ENCODE measurements at regions not wholly inside any gene's neighbourhood (a gene's known extent, or its start where the extent isn't known, plus 50 kb on each side); places are given as distances from the start of the nearest gene placed in this dataset.

GRCh38 chr14:40894846-40895245 is 711.8 kb upstream of the LRFN5 start:
- no peak for DNase-seq

GRCh38 chr14:40889126-40889525 is 717.5 kb upstream of the LRFN5 start:
- DNase-seq = no peak

DNA sequence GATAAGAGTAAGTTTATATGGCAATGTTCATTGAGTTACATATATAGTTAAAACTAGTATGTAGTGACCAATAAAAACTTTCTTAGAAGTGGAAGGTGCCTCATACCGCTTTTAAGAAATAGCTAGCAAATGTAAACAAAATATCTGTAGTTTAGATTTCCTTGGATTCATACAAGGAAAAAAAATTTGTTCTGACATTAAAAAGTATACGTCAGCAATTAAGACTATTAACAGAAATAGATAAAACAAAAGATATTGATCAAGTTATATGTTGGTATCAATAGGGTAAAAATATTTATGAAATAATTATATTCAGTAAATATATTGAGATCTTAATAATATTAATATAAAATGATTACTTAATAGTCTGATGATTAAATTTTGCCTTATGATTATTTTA is 718.8 kb upstream of the LRFN5 start:
- DNase-seq = no peak

- no peak for DNase-seq
Observed at GRCh38 chr14:40870252-40870651, 736.4 kb upstream of the LRFN5 start.

GRCh38 chr14:40859055-40859454 is 747.6 kb upstream of the LRFN5 start:
- no peak for DNase-seq

DNA sequence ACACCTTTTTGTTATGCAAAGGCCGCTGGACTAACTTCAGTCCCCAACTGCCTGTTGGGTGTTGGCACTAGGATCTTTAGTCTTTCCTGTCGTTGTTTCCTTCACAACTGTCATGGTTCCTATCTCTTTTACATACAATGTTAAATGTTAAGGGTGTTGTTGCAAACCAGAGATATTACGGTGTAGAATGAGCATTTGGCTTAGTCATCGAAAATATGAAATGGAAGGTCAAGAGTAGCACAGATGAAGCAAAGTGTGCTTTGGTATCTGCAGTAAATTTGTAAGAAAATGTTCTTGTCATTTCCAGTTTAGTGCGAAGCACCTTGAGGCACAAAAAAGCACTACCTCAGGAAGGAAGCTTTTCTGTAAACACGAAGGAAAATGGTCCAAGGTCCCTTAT is 751.3 kb upstream of the LRFN5 start:
- no peak for DNase-seq

- DNase-seq = no peak
Observed at GRCh38 chr14:40850191-40850590, 756.5 kb upstream of the LRFN5 start.

DNA sequence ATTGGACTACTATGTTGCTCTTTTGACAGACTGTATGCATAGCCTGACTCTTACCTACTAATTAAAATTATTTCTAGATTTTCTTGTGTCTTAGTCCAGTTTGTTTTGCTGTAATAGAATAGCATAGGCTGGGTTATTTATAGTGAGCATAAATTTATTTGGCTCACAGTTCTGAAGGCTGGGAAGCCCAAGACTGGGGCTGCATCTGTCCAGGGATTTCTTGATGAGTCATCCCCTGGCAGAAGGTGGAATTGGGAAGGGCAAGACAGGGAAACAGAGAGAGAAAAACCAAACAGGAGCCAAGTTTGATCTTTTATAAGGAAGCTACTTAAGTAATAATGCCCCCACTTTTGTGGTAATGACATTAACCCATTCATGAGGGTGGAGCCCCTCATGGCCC is 759.2 kb upstream of the LRFN5 start:
- no peak for DNase-seq

- no peak for DNase-seq
Observed at GRCh38 chr14:40842816-40843215, 763.9 kb upstream of the LRFN5 start.

- DNase-seq = no peak
Observed at GRCh38 chr14:40841886-40842285, 764.8 kb upstream of the LRFN5 start.

- DNase-seq = no peak
Observed at GRCh38 chr14:40838601-40839000, 768.1 kb upstream of the LRFN5 start.

GRCh38 chr14:40806471-40806870 is 800.2 kb upstream of the LRFN5 start:
- DNase-seq = no peak

GRCh38 chr14:40796168-40796567 is 810.5 kb upstream of the LRFN5 start:
- no peak for DNase-seq

DNA sequence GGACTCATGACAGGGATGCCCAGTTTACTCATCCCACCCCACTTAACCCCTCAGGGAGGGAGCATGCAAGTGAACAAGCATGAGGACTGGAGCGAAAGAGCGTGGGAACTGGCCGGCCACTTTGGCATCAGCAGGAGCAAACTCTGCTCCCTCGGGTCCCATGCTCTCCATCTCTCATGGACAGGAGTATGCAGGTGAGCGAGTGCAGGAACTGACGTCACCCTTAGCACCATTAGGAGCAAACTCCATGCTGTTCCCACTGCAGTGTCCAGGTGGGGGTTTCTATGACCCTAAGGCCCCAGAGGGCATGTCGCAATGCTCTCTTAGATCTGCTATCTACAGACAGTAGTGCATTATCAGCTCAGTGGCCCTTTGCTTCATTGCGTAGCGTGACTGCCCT is 821.8 kb upstream of the LRFN5 start:
- no peak for DNase-seq

DNA sequence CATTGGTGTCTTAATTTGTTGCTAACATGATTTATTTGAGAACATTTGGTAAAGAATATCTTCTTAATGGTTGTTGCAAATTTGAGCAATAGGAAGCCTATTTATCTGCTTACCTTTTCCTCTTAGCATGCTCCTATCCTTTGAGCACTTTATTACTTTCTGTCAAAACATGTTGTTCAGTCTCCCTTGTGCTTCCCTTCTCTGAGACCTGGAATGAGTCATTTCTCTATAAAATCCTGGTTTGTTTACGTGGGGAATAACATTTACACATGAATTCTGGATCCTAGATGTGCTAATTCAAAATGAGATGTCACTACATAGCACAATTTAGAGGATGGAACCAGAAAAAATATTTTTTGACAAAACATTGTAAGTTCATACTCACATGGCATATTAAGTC is 844.0 kb upstream of the LRFN5 start:
- no peak for DNase-seq

- DNase-seq = no peak
Observed at GRCh38 chr14:40762177-40762576, 844.5 kb upstream of the LRFN5 start.

DNA sequence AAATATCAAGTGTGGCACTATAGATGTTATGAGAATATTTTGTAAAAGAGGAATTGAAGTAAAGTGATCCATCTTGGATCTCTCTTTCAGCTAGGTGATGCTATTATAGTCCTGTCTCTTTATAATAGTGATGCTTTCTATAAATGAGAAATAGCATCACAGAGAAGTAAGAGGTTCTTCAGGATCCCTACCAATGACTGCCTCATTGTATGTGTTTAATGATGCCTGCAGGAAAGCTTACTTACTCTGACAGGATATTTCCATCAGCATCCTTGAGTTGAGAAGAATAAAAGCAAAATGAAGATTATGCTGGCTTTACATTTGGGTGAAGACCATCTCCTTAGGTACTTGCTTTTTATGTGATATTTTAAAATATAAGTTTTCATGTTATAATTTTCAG is 846.0 kb upstream of the LRFN5 start:
- no peak for DNase-seq

GRCh38 chr14:40758076-40758475 is 848.6 kb upstream of the LRFN5 start:
- no peak for DNase-seq

DNA sequence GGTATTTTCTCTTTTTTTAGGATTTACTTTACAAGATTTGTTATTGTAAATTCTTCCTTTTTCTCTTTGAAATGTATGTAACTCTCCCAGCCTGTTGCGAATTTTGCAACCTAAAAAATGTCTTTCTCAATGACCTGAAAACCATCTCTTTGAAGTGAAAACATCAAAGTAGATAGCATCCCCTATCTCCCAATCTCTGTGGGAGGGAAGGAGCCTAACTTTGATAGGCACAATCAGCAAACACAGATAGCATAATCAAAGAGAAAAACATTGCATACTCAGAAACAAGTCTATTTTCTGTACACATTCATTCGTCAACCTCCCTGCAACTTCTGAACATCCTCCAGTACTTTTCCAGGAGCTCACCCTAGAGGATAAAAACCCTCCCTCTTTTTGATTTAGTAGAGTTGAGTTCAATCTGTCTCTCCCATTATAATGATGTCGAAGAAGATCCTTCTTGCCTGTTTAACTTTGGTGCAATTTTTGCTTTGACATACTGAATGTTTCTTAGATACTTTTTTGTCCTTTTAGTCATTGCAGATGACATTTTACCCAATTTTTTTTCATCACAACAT is 849.2 kb upstream of the LRFN5 start:
- no peak for DNase-seq

DNA sequence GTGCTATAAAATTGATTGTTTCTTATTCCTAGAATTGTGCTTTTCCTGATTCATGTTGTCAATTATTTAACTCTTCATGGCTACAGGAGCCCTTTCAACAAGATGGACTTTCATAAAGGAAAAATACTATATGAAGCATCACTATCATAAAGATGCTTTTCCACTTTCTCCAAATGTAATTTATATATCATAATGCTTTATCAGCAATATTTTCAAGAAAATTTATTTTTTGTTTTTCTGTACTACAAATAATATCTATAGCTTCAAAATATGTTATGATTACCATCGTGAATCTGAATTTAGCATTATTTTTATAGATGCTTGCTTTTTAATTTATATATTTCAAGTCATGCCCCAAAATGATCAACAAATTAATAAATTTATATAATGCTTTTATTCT is 873.5 kb upstream of the LRFN5 start:
- DNase-seq = no peak

- DNase-seq = no peak
Observed at GRCh38 chr14:40727107-40727506, 879.6 kb upstream of the LRFN5 start.

- no peak for DNase-seq
Observed at GRCh38 chr14:40713387-40713786, 893.3 kb upstream of the LRFN5 start.

- no peak for DNase-seq
Observed at GRCh38 chr14:40697231-40697630, 909.4 kb upstream of the LRFN5 start.

DNA sequence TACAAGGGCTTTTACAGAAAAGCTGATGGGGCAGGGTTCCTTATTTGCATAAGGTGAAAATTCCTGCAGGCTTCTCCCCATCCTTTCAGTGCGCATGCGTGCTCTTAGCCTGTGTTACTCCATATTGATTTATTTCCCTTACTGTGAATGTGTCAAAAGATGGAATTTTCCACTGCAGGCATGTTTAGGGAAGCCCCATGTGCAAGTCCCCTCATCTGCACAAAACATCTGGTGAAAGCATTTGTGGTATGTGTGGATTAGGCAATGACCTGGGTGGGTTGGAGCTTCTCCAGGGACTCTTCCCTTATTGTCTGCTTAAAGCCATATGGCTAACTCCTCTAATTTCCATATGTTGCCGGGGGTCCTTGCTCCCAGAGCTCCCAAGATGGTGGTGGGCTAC is 912.7 kb upstream of the LRFN5 start:
- no peak for DNase-seq

GRCh38 chr14:40691066-40691465 is 915.6 kb upstream of the LRFN5 start:
- DNase-seq = no peak

DNA sequence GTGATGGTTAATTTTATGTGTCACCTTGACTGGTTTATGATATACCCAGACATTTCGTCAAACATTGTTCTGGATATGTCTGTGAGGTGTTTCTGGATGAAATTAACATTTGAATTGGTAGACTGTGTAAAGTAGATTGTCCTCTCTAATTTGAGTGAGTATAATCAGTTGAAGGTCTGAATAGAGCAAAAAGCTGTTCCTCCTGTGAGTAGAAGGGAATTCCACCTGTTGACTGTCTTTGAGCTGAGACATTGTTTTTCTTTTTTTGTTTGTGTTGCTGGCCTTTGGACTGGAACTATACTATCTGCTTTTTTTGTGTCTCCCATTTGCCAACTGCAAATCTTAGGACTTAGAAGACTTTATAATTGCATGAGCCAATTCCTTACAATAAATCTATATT is 920.9 kb upstream of the LRFN5 start:
- DNase-seq = no peak

Data from inflammatory macrophage (primary cell).